ENCODE measurements at regions not wholly inside any gene's neighbourhood (a gene's known extent, or its start where the extent isn't known, plus 50 kb on each side); places are given as distances from the start of the nearest gene placed in this dataset.
"Not testable (repeated sequence)": the region's sequence is repeated elsewhere in the genome, so short reads cannot be mapped to it uniquely, and the experiment has no call there.

DNA sequence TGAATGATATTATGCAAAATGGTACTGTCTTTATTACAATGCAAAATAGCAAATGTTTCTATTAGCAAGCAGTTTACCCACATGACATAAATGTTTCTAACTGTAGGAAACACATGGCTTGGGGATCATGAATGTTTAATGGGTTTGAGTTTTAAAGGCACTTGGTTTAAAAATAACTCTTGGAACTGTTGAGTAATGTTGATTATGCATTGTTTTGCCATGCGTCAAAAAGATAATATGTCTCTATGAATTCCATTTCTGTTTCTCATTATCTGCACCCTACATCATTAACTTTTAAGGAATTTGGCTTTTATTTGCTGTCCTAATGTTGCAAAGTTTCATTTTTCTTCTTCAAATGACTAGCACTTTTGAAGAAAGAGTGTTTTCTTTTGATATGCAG is 1355.5 kb downstream of the SUCLG1 start:
- no peak for DNase-seq

DNA sequence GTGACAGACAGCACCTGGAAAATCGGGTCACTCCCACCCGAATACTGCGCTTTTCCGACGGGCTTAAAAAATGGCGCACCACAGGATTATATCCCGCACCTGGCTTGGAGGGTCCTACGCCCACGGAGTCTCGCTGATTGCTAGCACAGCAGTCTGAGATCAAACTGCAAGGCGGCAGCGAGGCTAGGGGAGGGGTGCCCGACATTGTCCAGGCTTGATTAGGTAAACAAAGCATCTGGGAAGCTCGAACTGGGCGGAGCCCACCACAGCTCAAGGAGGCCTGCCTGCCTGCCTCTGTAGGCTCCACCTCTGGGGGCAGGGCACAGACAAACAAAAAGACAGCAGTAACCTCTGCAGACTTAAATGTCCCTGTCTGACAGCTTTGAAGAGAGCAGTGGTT is 1370.0 kb downstream of the SUCLG1 start:
- not testable (repeated sequence) for DNase-seq

- DNase-seq: no peak
Measured at GRCh38 chr2:83085869-83086268, 1373.2 kb downstream of the SUCLG1 start.

GRCh38 chr2:83081826-83082690 is 1377.0 kb downstream of the SUCLG1 start:
- no peak for DNase-seq

DNA sequence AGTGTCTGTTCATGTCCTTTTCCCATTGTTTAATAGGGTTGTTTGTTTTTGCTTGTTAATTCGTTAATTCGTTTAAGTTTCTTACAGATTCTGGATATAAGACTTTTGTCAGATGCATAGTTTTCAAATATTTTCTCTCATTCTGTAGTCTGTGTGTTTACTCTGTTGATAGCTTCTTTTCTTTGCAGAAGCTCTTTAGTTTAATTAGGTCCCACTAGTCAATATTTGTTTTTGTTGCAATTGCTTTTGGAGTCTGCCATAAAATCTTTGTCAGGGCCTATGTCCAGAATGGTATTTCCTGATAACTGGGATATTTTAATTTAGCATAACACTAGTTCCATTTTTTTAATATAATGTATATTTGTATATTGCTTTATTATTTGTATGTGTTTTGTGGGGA is 1380.1 kb downstream of the SUCLG1 start:
- DNase-seq: no peak

- no peak for DNase-seq
Measured at GRCh38 chr2:83072767-83073166, 1386.3 kb downstream of the SUCLG1 start.

GRCh38 chr2:83071914-83072313 is 1387.2 kb downstream of the SUCLG1 start:
- no peak for DNase-seq

DNA sequence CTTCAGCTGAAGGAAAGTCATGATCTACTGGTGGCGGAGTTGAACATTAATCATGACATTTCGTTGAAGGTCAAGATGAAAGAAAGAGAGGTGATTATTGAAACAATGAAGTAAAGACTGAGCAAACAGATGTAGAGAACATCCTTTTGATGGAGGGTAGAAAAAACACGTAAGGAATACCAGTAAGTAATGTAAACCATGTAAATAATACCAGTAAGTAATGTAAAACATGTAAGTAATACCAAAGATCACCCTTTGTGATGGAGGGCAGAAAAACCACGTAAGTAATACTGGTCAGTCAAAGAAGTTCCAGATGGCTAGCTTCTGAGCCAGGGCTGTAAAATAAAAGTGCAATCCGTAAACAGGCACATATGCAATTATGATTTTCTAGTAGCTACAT is 1387.7 kb downstream of the SUCLG1 start:
- DNase-seq: no peak

GRCh38 chr2:83069724-83070123 is 1389.4 kb downstream of the SUCLG1 start:
- no peak for DNase-seq

DNA sequence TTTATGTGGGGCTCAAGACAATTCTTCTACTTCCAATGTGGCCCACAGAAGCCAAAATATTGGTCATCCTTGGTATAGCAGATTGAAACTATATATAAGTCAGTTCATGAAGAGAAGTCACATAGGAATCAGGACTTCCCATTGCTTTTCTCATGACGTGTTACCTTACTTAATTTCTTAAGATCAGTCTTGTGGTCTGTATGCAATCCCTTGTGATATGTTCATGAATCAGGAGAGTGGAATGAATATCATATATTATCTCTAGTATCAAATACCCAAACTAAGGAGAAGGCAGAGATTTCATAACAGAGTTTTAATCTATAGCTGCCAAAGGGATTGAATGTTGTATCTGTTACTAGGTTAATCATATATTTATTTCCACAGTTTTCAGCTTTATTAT is 1390.4 kb downstream of the SUCLG1 start:
- DNase-seq: no peak

DNA sequence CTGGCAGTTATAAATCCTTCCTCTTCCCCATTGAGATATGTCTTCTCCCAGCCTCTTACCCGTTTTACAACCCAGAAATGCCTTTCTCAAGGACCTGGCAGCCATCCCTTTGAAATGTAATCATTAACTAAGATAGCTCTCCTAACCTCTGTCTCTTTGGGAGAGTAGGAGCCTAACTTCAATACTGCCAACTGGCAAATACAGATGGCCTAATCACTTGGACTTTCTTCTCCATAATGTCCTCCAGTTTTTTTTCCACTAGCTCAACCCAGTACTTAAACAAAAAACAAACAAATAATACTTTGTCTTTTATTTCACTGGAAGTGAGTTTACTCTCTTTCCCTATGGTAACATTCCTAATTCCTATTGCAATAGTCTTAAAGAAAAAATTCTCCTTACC is 1391.1 kb downstream of the SUCLG1 start:
- DNase-seq: no peak

GRCh38 chr2:83063933-83064332 is 1395.1 kb downstream of the SUCLG1 start:
- no peak for DNase-seq

GRCh38 chr2:83063511-83063910 is 1395.6 kb downstream of the SUCLG1 start:
- no peak for DNase-seq

DNA sequence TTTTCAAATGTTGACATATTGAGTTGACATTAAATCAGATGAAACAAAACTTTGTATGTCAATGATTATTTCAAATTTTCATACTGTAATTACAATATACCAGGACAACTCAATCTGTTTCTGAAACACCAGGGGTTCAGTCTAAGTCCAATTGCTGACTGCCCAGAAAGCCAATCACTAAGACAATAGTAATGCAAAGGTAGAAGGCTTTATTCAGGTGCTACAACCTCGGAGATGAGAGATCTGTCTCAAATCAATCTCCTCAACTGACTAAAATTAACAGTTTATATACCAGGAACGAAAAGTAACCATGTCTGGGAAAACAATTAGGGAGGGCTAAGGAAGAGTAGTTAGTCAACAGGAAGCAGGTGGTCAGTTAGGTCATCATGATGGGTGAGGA is 1400.4 kb downstream of the SUCLG1 start:
- DNase-seq: no peak

DNA sequence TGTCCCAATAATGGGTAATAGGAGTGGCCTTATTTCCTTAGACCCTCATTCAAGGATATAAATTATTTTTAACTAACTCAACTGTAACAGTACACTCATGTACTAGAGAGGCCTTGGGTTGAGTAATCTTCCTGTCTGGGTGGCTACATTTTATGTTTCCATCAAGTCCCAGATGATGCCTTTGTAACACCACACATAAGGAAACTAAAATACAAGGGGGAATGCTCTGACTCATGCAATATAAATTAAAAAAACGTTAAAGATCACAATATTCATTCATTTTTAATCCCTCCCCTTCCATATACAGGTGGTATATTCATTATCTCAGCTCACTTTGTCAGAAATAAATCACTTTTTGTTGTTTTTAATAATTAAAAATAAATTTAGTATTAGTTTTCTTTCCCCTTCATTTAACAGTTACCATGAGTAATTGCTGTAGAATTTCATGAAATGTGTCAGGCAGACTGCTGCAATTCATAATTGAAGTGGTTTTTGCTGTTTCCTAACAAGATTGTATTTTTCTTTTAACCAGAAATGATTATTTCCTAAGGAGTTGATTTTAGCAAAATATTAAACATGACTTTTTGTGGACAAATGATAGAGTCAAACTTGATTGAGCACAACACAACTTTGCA is 1403.6 kb downstream of the SUCLG1 start:
- no peak for DNase-seq

DNA sequence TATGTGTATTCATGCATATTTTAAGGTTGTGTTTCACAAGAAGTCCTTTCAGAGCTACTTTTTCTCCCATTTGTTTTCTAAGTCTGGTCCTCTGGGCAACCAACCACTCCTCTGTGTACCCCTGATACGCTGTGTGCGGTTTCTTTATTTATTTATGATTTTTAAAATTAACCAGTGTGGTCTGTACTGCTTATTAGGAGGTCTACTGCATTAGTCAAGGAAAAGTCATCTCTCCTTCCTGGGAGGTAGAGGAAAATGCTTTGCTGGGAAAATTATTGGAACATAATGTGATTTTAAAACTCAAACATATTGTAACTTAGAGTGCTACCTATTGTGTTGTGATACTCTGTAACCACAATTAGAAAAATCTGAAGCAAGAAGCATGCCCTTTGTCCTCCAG is 1404.3 kb downstream of the SUCLG1 start:
- DNase-seq: no peak

GRCh38 chr2:83051538-83052170 is 1407.4 kb downstream of the SUCLG1 start:
- no peak for DNase-seq

GRCh38 chr2:83042053-83042452 is 1417.0 kb downstream of the SUCLG1 start:
- no peak for DNase-seq

- DNase-seq: no peak
Measured at GRCh38 chr2:83022631-83023210, 1436.4 kb downstream of the SUCLG1 start.

- DNase-seq: no peak
Measured at GRCh38 chr2:83017366-83018090, 1441.6 kb downstream of the SUCLG1 start.

DNA sequence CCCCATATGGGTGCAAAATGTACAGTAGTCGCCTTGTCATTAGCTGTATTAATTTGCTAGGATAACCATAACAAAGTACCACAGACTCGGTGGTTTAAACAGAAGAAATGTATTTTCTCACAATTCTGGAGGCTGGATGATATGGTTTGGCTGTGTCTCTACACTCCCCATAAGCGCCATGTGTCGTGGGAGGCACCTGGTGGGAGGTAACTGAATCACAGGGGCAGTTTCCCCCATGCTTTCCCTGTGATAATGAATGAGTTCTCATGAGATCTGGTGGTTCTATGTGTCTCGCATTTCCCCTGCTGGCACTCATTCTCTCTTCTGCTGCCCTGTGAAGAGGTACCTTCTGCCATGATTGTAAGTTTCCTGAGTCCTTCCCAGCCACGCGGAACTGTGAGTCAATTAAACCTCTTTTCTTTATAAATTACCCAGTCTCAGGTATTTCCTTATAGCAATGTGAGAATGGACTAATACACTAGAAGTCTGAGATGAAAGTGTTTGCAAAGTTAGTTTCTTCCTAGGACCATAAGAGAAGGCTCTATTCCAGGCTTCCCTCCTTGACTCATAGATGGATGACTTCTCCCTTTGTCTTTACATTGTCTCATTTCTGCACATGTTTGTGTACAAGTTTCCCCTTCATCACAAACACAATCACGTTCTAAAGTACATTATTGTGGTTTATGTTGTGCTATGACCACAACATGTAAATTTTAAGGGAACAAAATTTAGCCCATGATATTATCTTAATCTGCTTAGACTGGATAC is 1442.6 kb downstream of the SUCLG1 start:
- DNase-seq: no peak

DNA sequence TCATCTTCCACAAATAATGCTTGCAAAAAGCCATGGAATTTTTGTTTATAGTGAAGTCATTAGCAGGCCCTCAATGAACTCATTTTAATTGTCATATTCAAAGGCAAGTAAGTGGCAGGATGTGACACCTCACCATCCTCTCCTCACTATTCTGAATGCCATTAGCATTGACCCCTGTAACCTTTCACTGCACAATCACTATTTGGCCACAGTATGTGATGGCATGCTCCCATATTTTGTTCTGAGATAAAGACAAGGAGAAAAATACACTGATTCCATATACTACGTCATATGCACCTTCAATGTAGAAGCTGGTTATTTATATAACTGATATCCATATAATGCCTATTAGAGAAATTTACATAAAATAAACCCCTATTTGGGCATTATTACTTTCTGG is 1443.2 kb downstream of the SUCLG1 start:
- DNase-seq: no peak
